Activated gamma-delta T cell (primary cell): ENCODE measurements at regions not wholly inside any gene's neighbourhood (a gene's known extent, or its start where the extent isn't known, plus 50 kb on each side); places are given as distances from the start of the nearest gene placed in this dataset.
"Not testable (repeated sequence)": the region's sequence is repeated elsewhere in the genome, so short reads cannot be mapped to it uniquely, and the experiment has no call there.

Experiments used
- DNase-seq: peaks from one replicate; lab custom pipeline; 2025; lab: John Stamatoyannopoulos, UW

GRCh38 chr15:62889734-62890505, 152.6 kb upstream of the TPM1 start:
- DNase-seq, result no peak

- DNase-seq, result no peak
These were observed 148.0 kb upstream of the TPM1 start for GRCh38 chr15:62894322-62895085.

GRCh38 chr15:62895139-62895866, 147.2 kb upstream of the TPM1 start:
- no peak for DNase-seq

GRCh38 chr15:62895905-62896316, 146.6 kb upstream of the TPM1 start:
- no peak for DNase-seq

GRCh38 chr15:62896380-62896866, 146.1 kb upstream of the TPM1 start:
- DNase-seq, result no peak

GRCh38 chr15:62896969-62897486, 145.5 kb upstream of the TPM1 start:
- no peak for DNase-seq

GRCh38 chr15:62897634-62898033, 144.9 kb upstream of the TPM1 start:
- DNase-seq, result no peak

GRCh38 chr15:62899090-62899493, 143.5 kb upstream of the TPM1 start:
- no peak for DNase-seq

GRCh38 chr15:62900071-62900802, 142.3 kb upstream of the TPM1 start:
- DNase-seq, result no peak

- DNase-seq, result no peak
These were observed 141.5 kb upstream of the TPM1 start for GRCh38 chr15:62901087-62901486.

- no peak for DNase-seq
These were observed 140.5 kb upstream of the TPM1 start for GRCh38 chr15:62901909-62902546.

GRCh38 chr15:62902821-62903220, 139.7 kb upstream of the TPM1 start:
- no peak for DNase-seq

- DNase-seq, result no peak
These were observed 139.1 kb upstream of the TPM1 start for GRCh38 chr15:62903437-62903836.

- DNase-seq, result no peak
These were observed 138.3 kb upstream of the TPM1 start for GRCh38 chr15:62904041-62904910.

- DNase-seq, result no peak
These were observed 135.9 kb upstream of the TPM1 start for GRCh38 chr15:62906627-62907026.

GRCh38 chr15:62907275-62907674, 135.3 kb upstream of the TPM1 start:
- no peak for DNase-seq

- DNase-seq, result not testable (repeated sequence)
These were observed 134.2 kb upstream of the TPM1 start for GRCh38 chr15:62908341-62908740.

- DNase-seq, result no peak
These were observed 133.3 kb upstream of the TPM1 start for GRCh38 chr15:62909257-62909656.

GRCh38 chr15:62912282-62912681, 130.3 kb upstream of the TPM1 start:
- DNase-seq, result no peak

- DNase-seq, result no peak
These were observed 129.7 kb upstream of the TPM1 start for GRCh38 chr15:62912808-62913207.
